ENCODE measurements at regions not wholly inside any gene's neighbourhood (a gene's known extent, or its start where the extent isn't known, plus 50 kb on each side); places are given as distances from the start of the nearest gene placed in this dataset.
"Not testable (repeated sequence)": the region's sequence is repeated elsewhere in the genome, so short reads cannot be mapped to it uniquely, and the experiment has no call there.

DNA sequence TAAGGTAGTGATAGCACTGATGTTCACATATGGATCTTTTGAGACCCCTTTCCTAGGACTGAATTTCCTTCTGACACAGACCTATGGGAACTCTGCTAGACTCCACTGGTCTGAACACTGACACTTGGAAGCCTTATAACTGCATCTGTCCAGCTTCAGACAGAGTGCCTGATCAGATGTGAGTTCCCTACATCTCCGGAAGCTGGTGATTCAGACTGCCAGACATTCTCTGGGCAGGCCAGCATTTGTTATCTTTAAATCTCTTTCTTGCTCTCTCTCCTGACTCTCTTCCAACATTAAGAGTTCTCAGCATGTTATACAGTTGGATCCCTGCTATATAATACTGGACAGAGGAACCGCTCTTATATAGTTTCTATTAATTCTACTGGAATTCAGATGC, 408.5 kb downstream of the ZEB2 start:
- TF ChIP-seq, protein P1, sequence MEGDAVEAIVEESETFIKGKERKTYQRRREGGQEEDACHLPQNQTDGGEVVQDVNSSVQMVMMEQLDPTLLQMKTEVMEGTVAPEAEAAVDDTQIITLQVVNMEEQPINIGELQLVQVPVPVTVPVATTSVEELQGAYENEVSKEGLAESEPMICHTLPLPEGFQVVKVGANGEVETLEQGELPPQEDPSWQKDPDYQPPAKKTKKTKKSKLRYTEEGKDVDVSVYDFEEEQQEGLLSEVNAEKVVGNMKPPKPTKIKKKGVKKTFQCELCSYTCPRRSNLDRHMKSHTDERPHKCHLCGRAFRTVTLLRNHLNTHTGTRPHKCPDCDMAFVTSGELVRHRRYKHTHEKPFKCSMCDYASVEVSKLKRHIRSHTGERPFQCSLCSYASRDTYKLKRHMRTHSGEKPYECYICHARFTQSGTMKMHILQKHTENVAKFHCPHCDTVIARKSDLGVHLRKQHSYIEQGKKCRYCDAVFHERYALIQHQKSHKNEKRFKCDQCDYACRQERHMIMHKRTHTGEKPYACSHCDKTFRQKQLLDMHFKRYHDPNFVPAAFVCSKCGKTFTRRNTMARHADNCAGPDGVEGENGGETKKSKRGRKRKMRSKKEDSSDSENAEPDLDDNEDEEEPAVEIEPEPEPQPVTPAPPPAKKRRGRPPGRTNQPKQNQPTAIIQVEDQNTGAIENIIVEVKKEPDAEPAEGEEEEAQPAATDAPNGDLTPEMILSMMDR (IDR thresholded peaks at IDR 0.05) = no peak
- TF ChIP-seq EZH2 (IDR thresholded peaks at IDR 0.05; ENCODE audit: borderline replicate concordance, insufficient read depth, low read depth, low read length, poor library complexity, severe bottlenecking) = no peak
- Histone ChIP-seq H3K4me3 (ENCODE audit: control extremely low read depth in 1 of 5, extremely low read depth in 1 of 5, insufficient read depth in 1 of 5, low read depth in 2 of 5, low read length in 4 of 5) (no peak overlapping the region), H4K20me1 (ENCODE audit: control insufficient read depth, insufficient read depth, low read length, poor library complexity, severe bottlenecking) (no peaks in the 10 kb centered on the region), H3K27me3 (replicated peaks in 1 of 4; ENCODE audit: control extremely low read depth in 1 of 4, control insufficient read depth in 3 of 4, insufficient read depth in 4 of 4, low read length in 3 of 4) (no peaks in the 10 kb centered on the region), H2AFZ (ENCODE audit: insufficient read depth, low read depth, low read length, poor library complexity, severe bottlenecking) (no peak overlapping the region), H3K4me2 (replicated peaks; ENCODE audit: low read depth, low read length, poor library complexity, severe bottlenecking) (no peak overlapping the region), H3K4me1 (ENCODE audit: control insufficient read depth in 2 of 2, insufficient read depth in 2 of 2, low read length in 2 of 2) (no peaks in the 10 kb centered on the region), H3K9me3 (ENCODE audit: control extremely low read depth in 1 of 3, control insufficient read depth in 2 of 3, insufficient read depth in 1 of 3, low read length in 2 of 3) (peaks cover 0 to 2% (median 0%) of the 10 kb centered on the region in 3 donors), H3K9ac (ENCODE audit: low read length) (no peak overlapping the region), H3K27ac (ENCODE audit: low read length in 2 of 2) (no peak overlapping the region), H3K36me3 (replicated peaks in 1 of 2; ENCODE audit: control extremely low read depth in 1 of 2, control insufficient read depth in 1 of 2, extremely low read depth in 1 of 2, insufficient read depth in 2 of 2, low read length in 1 of 2) (no peaks in the 10 kb centered on the region), H3K79me2 (ENCODE audit: control insufficient read depth, insufficient read depth, low read length) (no peaks in the 10 kb centered on the region)
- ATAC-seq (ENCODE audit: low read depth) (no peak), DNase-seq (no peak)
- Mint-ChIP-seq H3K4me1 (no peaks in the 10 kb centered on the region), H3K27ac (no peak overlapping the region), H3K9me3 (ENCODE audit: insufficient read depth) (peaks cover 2% of the 10 kb centered on the region), H3K4me3 (no peak overlapping the region), H3K27me3 (no peaks in the 10 kb centered on the region)
- POLR2A ChIA-PET = no interaction called here
- 100% methylated on average over 1 of the region's 2 CpGs for WGBS (ENCODE audit: insufficient coverage)
- CTCF ChIA-PET = no interaction called here
- intact Hi-C loops (cut with micrococcal nuclease) = no loop called here

DNA sequence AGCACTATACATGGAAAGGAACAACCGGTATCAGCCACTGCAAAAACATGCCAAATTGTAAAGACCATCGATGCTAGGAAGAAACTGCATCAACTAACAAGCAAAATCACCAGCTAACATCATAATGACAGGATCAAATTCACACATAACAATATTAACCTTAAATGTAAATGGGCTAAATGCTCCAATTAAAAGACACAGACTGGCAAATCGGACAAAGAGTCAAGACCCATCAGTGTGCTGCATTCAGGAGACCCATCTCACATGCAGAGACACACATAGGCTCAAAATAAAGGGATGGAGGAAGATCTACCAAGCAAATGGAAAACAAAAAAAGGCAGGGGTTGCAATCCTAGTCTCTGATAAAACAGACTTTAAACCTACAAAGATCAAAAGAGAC, 413.8 kb downstream of the ZEB2 start:
- H3K9ac ChIP-seq (ENCODE audit: low read length); H3K4me3 Mint-ChIP-seq; H3K27ac ChIP-seq (ENCODE audit: low read length in 2 of 2); H3K79me2 ChIP-seq (ENCODE audit: control insufficient read depth, insufficient read depth, low read length); H4K20me1 ChIP-seq (ENCODE audit: control insufficient read depth, insufficient read depth, low read length, poor library complexity, severe bottlenecking); H3K27ac Mint-ChIP-seq; H3K4me2 ChIP-seq (replicated peaks; ENCODE audit: low read depth, low read length, poor library complexity, severe bottlenecking); ATAC-seq (ENCODE audit: low read depth); H3K4me1 Mint-ChIP-seq; CTCF ChIA-PET; H3K27me3 Mint-ChIP-seq; H3K4me1 ChIP-seq (ENCODE audit: control insufficient read depth in 2 of 2, insufficient read depth in 2 of 2, low read length in 2 of 2); H2AFZ ChIP-seq (ENCODE audit: insufficient read depth, low read depth, low read length, poor library complexity, severe bottlenecking); DNase-seq; H3K9me3 Mint-ChIP-seq (ENCODE audit: insufficient read depth); H3K4me3 ChIP-seq (ENCODE audit: control extremely low read depth in 1 of 5, extremely low read depth in 1 of 5, insufficient read depth in 1 of 5, low read depth in 2 of 5, low read length in 4 of 5); H3K36me3 ChIP-seq (replicated peaks in 1 of 2; ENCODE audit: control extremely low read depth in 1 of 2, control insufficient read depth in 1 of 2, extremely low read depth in 1 of 2, insufficient read depth in 2 of 2, low read length in 1 of 2); H3K27me3 ChIP-seq (replicated peaks in 1 of 4; ENCODE audit: control extremely low read depth in 1 of 4, control insufficient read depth in 3 of 4, insufficient read depth in 4 of 4, low read length in 3 of 4); intact Hi-C loops (cut with micrococcal nuclease); POLR2A ChIA-PET: not testable (repeated sequence)
- WGBS (ENCODE audit: insufficient coverage) = no CpG with 5 or more reads among the region's 3 CpGs
- H3K9me3 ChIP-seq (ENCODE audit: control extremely low read depth in 1 of 3, control insufficient read depth in 2 of 3, insufficient read depth in 1 of 3, low read length in 2 of 3) = peaks cover 1 to 18% (median 5%) of the 10 kb centered on the region in 3 donors
